K562 (cell line): ENCODE measurements at regions not wholly inside any gene's neighbourhood (a gene's known extent, or its start where the extent isn't known, plus 50 kb on each side); places are given as distances from the start of the nearest gene placed in this dataset.

Experiments
- ATAC-seq: fragments of 200-7000 bp; cut with Tn5 transposase; 3 replicates; pipeline ENCODE4 v1.9.1; 2020; ENCODE audit warnings: moderate library complexity
- BruUV-seq: library from RNA; stranded (reverse); fragments of 400-500 nt; replicated peaks from 2 replicates; lab custom pipeline; 2021; lab: Mats Ljungman, UMichigan
- CTCF ChIA-PET: fragments of 300-600 bp; formaldehyde crosslinking; extraction: SDS; loops from one replicate; lab custom pipeline; 2021; ENCODE audit warnings: low intra/inter-chr PET ratio; lab: Yijun Ruan, JAX
- POLR2A ChIA-PET: fragments of 300-600, 350-650 bp; sonication (Branson Sonifier 250); formaldehyde crosslinking; extraction: SDS; loops from one replicate; lab custom pipeline; 2021; ENCODE audit warnings: antibody characterized with exemption, inconsistent platforms; lab: Yijun Ruan, JAX
- DNase-seq, 4 experiments: peaks; one replicate each; pipeline versions ENCODE4 v3.0.0 to v3.0.0-alpha.2; 2011 to 2018; ENCODE audit warnings: low spot score in 3 of 4, mixed read lengths in 3 of 4; ENCODE audit errors: extremely low read depth in 1 of 4
- FAIRE-seq: peaks from 2 replicates; lab custom pipeline; 2011; peaks lifted over from hg19 to GRCh38; lab: Jason Lieb, UNC
- H2AFZ ChIP-seq: 2 replicates; pipeline ENCODE4 v1.6.0; 2011; ENCODE audit warnings: low read depth, low read length, control low read depth, inconsistent platforms
- H3K27ac ChIP-seq: fragments of 200-600 bp; 3 replicates; pipeline ENCODE4 v1.8.0; 2011; ENCODE audit warnings: low read depth, mild to moderate bottlenecking, control low read depth, inconsistent platforms, low read length, moderate library complexity, mixed read lengths; ENCODE audit errors: extremely low read depth
- H3K27me3 ChIP-seq, 2 experiments: fragments of 300-600 bp in 1 of 2; 2 replicates in 1 of 2; 3 replicates in 1 of 2; pipeline versions ENCODE4 v1.6.0 to v1.8.0; 2011; ENCODE audit warnings: inconsistent platforms in 2 of 2, low read length in 2 of 2, mild to moderate bottlenecking in 1 of 2, mixed read lengths in 1 of 2, moderate library complexity in 1 of 2; ENCODE audit not compliant: control insufficient read depth in 2 of 2, insufficient read depth in 2 of 2
- H3K36me3 ChIP-seq: fragments of 300-600 bp; 3 replicates; pipeline ENCODE4 v1.8.0; 2011; ENCODE audit warnings: mild to moderate bottlenecking, low read length, inconsistent platforms; ENCODE audit not compliant: control insufficient read depth, insufficient read depth
- H3K4me1 ChIP-seq, 2 experiments: fragments of 200-600 bp in 1 of 2; replicated peaks in 1 of 2; 2 replicates in 1 of 2; 3 replicates in 1 of 2; pipeline versions ENCODE4 v1.5.1 to v1.8.0; 2011; ENCODE audit warnings: inconsistent platforms in 2 of 2, low read length in 2 of 2, mild to moderate bottlenecking in 1 of 2, mixed read lengths in 1 of 2, moderate library complexity in 1 of 2; ENCODE audit not compliant: control insufficient read depth in 2 of 2, insufficient read depth in 2 of 2
- H3K4me2 ChIP-seq: 2 replicates; pipeline ENCODE4 v1.6.1; 2011; ENCODE audit warnings: low read length, control low read depth, inconsistent platforms, mixed read lengths; ENCODE audit not compliant: insufficient read depth
- H3K4me3 ChIP-seq: fragments of 200-600 bp; sonication (generic), shearing (Covaris generic); 2 replicates; pipeline ENCODE4 v1.5.1; 2016; ENCODE audit warnings: control low read depth, inconsistent platforms
- H3K79me2 ChIP-seq: fragments of 200-600 bp; 3 replicates; pipeline ENCODE4 v1.8.0; 2011; ENCODE audit warnings: low read length, inconsistent platforms; ENCODE audit not compliant: control insufficient read depth, insufficient read depth
- H3K9ac ChIP-seq, 2 experiments: 2 replicates each; pipeline versions ENCODE4 v1.6.0 to v1.6.1; 2011; ENCODE audit warnings: low read depth in 2 of 2, low read length in 2 of 2, control low read depth in 1 of 2, inconsistent platforms in 1 of 2, mild to moderate bottlenecking in 1 of 2, mixed read lengths in 1 of 2; ENCODE audit not compliant: insufficient read depth in 1 of 2
- H3K9me1 ChIP-seq: one replicate; pipeline ENCODE4 v1.6.0; 2011; ENCODE audit warnings: inconsistent platforms, mild to moderate bottlenecking, low read length, moderate library complexity; ENCODE audit not compliant: control insufficient read depth, insufficient read depth
- H3K9me3 ChIP-seq: replicated peaks from 2 replicates; pipeline ENCODE4 v1.5.1; 2011; ENCODE audit warnings: low read depth, low read length, inconsistent platforms; ENCODE audit not compliant: control insufficient read depth, insufficient read depth
- H4K20me1 ChIP-seq: replicated peaks from 2 replicates; pipeline ENCODE4 v1.6.1; 2011; ENCODE audit warnings: low read length, inconsistent platforms, mixed read lengths; ENCODE audit not compliant: control insufficient read depth, insufficient read depth
- BRF2 ChIP-seq: IDR thresholded peaks from 3 replicates; pipeline ENCODE4 v1.6.1; 2011; ENCODE audit warnings: borderline replicate concordance, mild to moderate bottlenecking; ENCODE audit not compliant: insufficient read length, insufficient read depth
- FOXK2 ChIP-seq, 2 experiments: fragments of 450-650 bp; IDR thresholded peaks in 1 of 2; conservative IDR thresholded peaks in 1 of 2; 2 replicates each; pipeline ENCODE4 v1.6.1; 2016; ENCODE audit warnings: low read depth in 2 of 2, mild to moderate bottlenecking in 1 of 2
- L3MBTL2 ChIP-seq: fragments of 450-650 bp; IDR thresholded peaks from 2 replicates; pipeline ENCODE4 v1.6.1; 2016; ENCODE audit warnings: mild to moderate bottlenecking, moderate library complexity
- POLR2B ChIP-seq: fragments of 450-650 bp; IDR thresholded peaks from 2 replicates; pipeline ENCODE4 v1.6.1; 2018; ENCODE audit warnings: low read depth; ENCODE audit not compliant: partially characterized antibody
- POLR3G ChIP-seq: IDR thresholded peaks from 2 replicates; pipeline ENCODE4 v1.6.1; 2011; ENCODE audit not compliant: insufficient read length, insufficient replicate concordance; ENCODE audit errors: extremely low read depth
- PYGO2 ChIP-seq: fragments of 450-650 bp; IDR thresholded peaks from 2 replicates; pipeline ENCODE4 v1.6.1; 2016; ENCODE audit warnings: mild to moderate bottlenecking, missing genetic modification characterization, moderate library complexity, missing compliant biosample characterization
- SMARCA4 ChIP-seq: fragments of 450-650 bp; IDR thresholded peaks from 2 replicates; pipeline ENCODE4 v1.6.1; 2016
- ZNF121 ChIP-seq: sonication (generic); formaldehyde crosslinking; conservative IDR thresholded peaks from 2 replicates; pipeline ENCODE4 v1.8.0; 2022; ENCODE audit warnings: missing genetic modification reagents
- ZNF445 ChIP-seq: fragments of 250-450 bp; sonication (Bioruptor Pico); IDR thresholded peaks from 2 replicates; pipeline ENCODE4 v1.4.0; 2020; ENCODE audit warnings: low read depth, mild to moderate bottlenecking, moderate library complexity
- WGBS: fragments of 100-300 bp; shearing (Covaris generic); methylation state at CpG from one replicate; pipeline ENCODE4 v1.1.6; 2016; ENCODE audit warnings: low coverage, mixed read lengths; ENCODE audit not compliant: insufficient coverage; ENCODE audit errors: missing lambda C conversion rate; 5-methylcytosine and 5-hydroxymethylcytosine counted together
- in situ Hi-C: fragments of 300-500 bp; cut with MboI; formaldehyde crosslinking; loops from 4 replicates; pipeline ENCODE4 v1.15.0; 2018; ENCODE audit warnings: inconsistent platforms, mixed read lengths
- intact Hi-C: fragments of 100-400 bp; cut with micrococcal nuclease; formaldehyde crosslinking; loops from 2 replicates; pipeline ENCODE4 v1.14.2; 2022
- TF ChIP-seq, protein P1 (sequence below): fragments of 250-450 bp; sonication (Bioruptor Pico); IDR thresholded peaks from 2 replicates; pipeline ENCODE4 v1.5.0; 2022; ENCODE audit warnings: mild to moderate bottlenecking

GRCh38 chr19:27920774-27921173, 1292.2 kb downstream of the UQCRFS1 start:
- ChIA-PET POLR2A (no interaction called here), CTCF (no interaction called here)
- Histone ChIP-seq H4K20me1 (no peaks in the 10 kb centered on the region), H3K9ac (no peak overlapping the region), H3K9me3 (no peaks in the 10 kb centered on the region), H3K4me3 (no peak overlapping the region), H2AFZ (no peak overlapping the region), H3K27me3 (no peaks in the 10 kb centered on the region), H3K9me1 (no peaks in the 10 kb centered on the region), H3K4me2 (no peak overlapping the region), H3K4me1 (no peaks in the 10 kb centered on the region), H3K79me2 (no peaks in the 10 kb centered on the region), H3K36me3 (no peaks in the 10 kb centered on the region), H3K27ac (no peak overlapping the region)
- no peak for TF ChIP-seq PYGO2 (tag)
- TF ChIP-seq, protein P1, sequence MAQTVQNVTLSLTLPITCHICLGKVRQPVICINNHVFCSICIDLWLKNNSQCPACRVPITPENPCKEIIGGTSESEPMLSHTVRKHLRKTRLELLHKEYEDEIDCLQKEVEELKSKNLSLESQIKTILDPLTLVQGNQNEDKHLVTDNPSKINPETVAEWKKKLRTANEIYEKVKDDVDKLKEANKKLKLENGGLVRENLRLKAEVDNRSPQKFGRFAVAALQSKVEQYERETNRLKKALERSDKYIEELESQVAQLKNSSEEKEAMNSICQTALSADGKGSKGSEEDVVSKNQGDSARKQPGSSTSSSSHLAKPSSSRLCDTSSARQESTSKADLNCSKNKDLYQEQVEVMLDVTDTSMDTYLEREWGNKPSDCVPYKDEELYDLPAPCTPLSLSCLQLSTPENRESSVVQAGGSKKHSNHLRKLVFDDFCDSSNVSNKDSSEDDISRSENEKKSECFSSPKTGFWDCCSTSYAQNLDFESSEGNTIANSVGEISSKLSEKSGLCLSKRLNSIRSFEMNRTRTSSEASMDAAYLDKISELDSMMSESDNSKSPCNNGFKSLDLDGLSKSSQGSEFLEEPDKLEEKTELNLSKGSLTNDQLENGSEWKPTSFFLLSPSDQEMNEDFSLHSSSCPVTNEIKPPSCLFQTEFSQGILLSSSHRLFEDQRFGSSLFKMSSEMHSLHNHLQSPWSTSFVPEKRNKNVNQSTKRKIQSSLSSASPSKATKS, result no peak
- TF ChIP-seq POLR2B, result no peak
- TF ChIP-seq ZNF445, result no peak
- no peak for TF ChIP-seq FOXK2 (conservative IDR thresholded peaks at IDR 0.05 in 1 of 2, IDR thresholded peaks at IDR 0.05 in 1 of 2; ENCODE audit: low read depth in 2 of 2)
- TF ChIP-seq POLR3G, result no peak
- no peak for TF ChIP-seq BRF2
- TF ChIP-seq L3MBTL2, result no peak
- no peak for TF ChIP-seq ZNF121 (CRISPR knock-in tag)
- TF ChIP-seq SMARCA4, result no peak
- DNase-seq (no peak), ATAC-seq (no peak), FAIRE-seq (no peak)
- WGBS, result 0% methylated on average over 3 of the region's 3 CpGs
- BruUV-seq, result no TSS peak
- in situ Hi-C loops, result no loop called here
- intact Hi-C loops, result no loop called here
